ENCODE measurements at regions not wholly inside any gene's neighbourhood (a gene's known extent, or its start where the extent isn't known, plus 50 kb on each side); places are given as distances from the start of the nearest gene placed in this dataset.

DNA sequence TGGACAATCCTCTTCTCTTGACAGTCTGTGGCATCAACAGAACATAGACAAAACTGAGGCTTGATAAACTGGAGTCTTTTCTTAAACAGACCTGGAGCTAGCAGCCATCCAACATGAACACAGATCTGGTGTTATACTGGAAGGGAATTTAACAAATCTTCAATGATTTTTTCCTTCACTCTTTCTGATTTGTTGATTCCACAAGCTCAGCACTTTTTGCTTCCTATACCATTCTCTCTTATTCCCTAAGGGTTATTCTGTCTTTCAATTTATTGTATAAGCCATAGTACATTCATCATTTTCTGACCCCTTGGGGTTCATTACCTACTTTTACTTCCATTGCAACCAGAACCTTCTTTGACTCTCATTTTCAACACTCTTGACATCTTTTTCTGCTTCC, 1255.6 kb downstream of the NLGN4Y start:
- DNase-seq (ENCODE audit: low read depth) (no peak), FAIRE-seq (no peak)
- Histone ChIP-seq H3K27me3 (ENCODE audit: control insufficient read depth, insufficient read depth, low read length) (no peaks in the 10 kb centered on the region), H3K36me3 (ENCODE audit: control insufficient read depth, insufficient read depth, low read length) (no peaks in the 10 kb centered on the region), H3K4me3 (ENCODE audit: low read depth, low read length) (no peak overlapping the region)
- TF ChIP-seq, protein P1, sequence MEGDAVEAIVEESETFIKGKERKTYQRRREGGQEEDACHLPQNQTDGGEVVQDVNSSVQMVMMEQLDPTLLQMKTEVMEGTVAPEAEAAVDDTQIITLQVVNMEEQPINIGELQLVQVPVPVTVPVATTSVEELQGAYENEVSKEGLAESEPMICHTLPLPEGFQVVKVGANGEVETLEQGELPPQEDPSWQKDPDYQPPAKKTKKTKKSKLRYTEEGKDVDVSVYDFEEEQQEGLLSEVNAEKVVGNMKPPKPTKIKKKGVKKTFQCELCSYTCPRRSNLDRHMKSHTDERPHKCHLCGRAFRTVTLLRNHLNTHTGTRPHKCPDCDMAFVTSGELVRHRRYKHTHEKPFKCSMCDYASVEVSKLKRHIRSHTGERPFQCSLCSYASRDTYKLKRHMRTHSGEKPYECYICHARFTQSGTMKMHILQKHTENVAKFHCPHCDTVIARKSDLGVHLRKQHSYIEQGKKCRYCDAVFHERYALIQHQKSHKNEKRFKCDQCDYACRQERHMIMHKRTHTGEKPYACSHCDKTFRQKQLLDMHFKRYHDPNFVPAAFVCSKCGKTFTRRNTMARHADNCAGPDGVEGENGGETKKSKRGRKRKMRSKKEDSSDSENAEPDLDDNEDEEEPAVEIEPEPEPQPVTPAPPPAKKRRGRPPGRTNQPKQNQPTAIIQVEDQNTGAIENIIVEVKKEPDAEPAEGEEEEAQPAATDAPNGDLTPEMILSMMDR (IDR thresholded peaks at IDR 0.05; ENCODE audit: insufficient read depth, low read length, severe bottlenecking): no peak

DNA sequence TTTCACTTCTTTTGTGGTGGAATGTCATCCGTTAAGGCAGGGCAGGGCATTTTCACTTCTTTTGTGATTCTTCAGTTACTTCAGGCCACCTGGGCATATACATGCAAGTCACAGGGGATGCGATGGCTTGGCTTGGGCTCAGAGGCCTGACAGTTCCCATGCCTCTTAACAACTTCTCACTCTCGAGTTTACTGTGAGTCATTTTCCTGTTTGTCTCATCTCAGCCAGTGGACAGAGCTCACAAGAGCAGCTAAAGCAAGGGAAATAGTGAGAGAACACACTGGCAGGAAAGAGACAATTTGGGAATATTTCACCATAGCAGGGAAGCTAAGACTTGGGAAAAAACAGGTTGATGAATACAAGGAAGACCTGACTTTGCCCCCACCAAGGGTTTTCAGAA, 1275.7 kb downstream of the NLGN4Y start:
- H3K27me3 ChIP-seq (ENCODE audit: control insufficient read depth, insufficient read depth, low read length): no peaks in the 10 kb centered on the region
- DNase-seq (ENCODE audit: low read depth) (peak; percentile 56), FAIRE-seq (no peak)
- no peaks in the 10 kb centered on the region for H3K36me3 ChIP-seq (ENCODE audit: control insufficient read depth, insufficient read depth, low read length)
- no peak overlapping the region for H3K4me3 ChIP-seq (ENCODE audit: low read depth, low read length)
- TF ChIP-seq, protein P1 (IDR thresholded peaks at IDR 0.05; ENCODE audit: insufficient read depth, low read length, severe bottlenecking): no peak

DNA sequence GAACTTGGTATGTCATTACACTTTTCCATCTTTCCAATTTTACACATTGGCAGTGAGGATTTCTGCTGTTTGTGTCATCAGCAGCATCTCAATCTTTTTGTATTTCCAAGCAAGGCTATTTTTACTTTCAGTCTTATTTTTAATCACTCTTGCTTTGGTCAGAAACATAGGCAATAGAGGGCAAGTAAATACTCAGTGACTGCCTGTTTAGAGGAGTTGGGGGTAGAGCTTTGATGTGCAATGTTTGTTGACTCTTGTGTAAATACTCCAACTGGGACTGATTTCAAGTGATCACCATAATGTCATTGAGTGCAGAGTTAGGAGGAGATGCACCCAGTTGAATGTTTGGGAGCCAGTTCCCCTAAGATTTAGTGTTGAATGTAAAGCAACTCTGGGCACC, 1281.7 kb downstream of the NLGN4Y start:
- no peak overlapping the region for H3K4me3 ChIP-seq (ENCODE audit: low read depth, low read length)
- DNase-seq (ENCODE audit: low read depth) (no peak), FAIRE-seq (no peak)
- H3K27me3 ChIP-seq (ENCODE audit: control insufficient read depth, insufficient read depth, low read length): no peaks in the 10 kb centered on the region
- no peaks in the 10 kb centered on the region for H3K36me3 ChIP-seq (ENCODE audit: control insufficient read depth, insufficient read depth, low read length)
- TF ChIP-seq, protein P1 (IDR thresholded peaks at IDR 0.05; ENCODE audit: insufficient read depth, low read length, severe bottlenecking): no peak

DNA sequence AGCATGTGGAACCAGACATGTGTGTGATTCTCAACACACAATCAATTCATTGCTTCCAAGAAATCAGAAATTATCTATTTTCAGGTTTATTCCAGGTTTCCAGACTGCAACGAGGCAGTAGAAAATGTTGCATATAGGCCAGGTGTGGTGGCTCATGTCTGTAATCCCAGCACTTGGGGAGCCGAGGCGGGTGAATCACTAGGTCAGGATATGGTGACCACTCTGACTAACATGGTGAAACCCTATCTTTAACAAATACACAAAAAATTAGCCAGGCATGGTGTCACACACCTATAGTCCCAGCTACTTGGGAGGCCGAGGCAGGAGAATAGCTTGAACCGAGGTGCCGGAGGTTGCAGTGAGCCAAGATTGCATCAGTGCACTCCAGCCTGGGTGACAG, 1289.9 kb downstream of the NLGN4Y start:
- DNase-seq (ENCODE audit: low read depth) (peak; percentile 78), FAIRE-seq (no peak)
- H3K27me3 ChIP-seq (ENCODE audit: control insufficient read depth, insufficient read depth, low read length): no peaks in the 10 kb centered on the region
- H3K36me3 ChIP-seq (ENCODE audit: control insufficient read depth, insufficient read depth, low read length): no peaks in the 10 kb centered on the region
- no peak overlapping the region for H3K4me3 ChIP-seq (ENCODE audit: low read depth, low read length)
- TF ChIP-seq, protein P1 (IDR thresholded peaks at IDR 0.05; ENCODE audit: insufficient read depth, low read length, severe bottlenecking): no peak

All from bronchial epithelial cell (primary cell).